ENCODE measurements at regions not wholly inside any gene's neighbourhood (a gene's known extent, or its start where the extent isn't known, plus 50 kb on each side); places are given as distances from the start of the nearest gene placed in this dataset.
"Not testable (repeated sequence)": the region's sequence is repeated elsewhere in the genome, so short reads cannot be mapped to it uniquely, and the experiment has no call there.

- H3K4me3 ChIP-seq = no peak overlapping the region
- peaks cover 0 to 5% of the 10 kb centered on the region in 2 donors for H3K4me1 ChIP-seq
- H3K27ac ChIP-seq = no peak overlapping the region
- no peak for TF ChIP-seq CTCF (IDR thresholded peaks at IDR 0.05)
- no peaks in the 10 kb centered on the region for H3K36me3 ChIP-seq
- DNase-seq (ENCODE audit: low spot score) = no peak
- H3K9me3 ChIP-seq = no peaks in the 10 kb centered on the region
- no peaks in the 10 kb centered on the region for H3K27me3 ChIP-seq
These were observed 190.6 kb upstream of the MSX2 start for GRCh38 chr5:174533751-174534241.

- Histone ChIP-seq H3K36me3 (no peaks in the 10 kb centered on the region), H3K27me3 (no peaks in the 10 kb centered on the region), H3K9me3 (no peaks in the 10 kb centered on the region), H3K4me3 (no peak overlapping the region), H3K4me1 (peaks cover 0 to 5% of the 10 kb centered on the region in 2 donors), H3K27ac (no peak overlapping the region)
- DNase-seq (ENCODE audit: low spot score) = no peak
- TF ChIP-seq CTCF (IDR thresholded peaks at IDR 0.05) = no peak
These were observed 188.7 kb upstream of the MSX2 start for GRCh38 chr5:174535669-174536068.

GRCh38 chr5:174539823-174540222 is 184.6 kb upstream of the MSX2 start:
- H3K36me3 ChIP-seq; H3K9me3 ChIP-seq; H3K4me1 ChIP-seq; H3K27me3 ChIP-seq; H3K27ac ChIP-seq; DNase-seq (ENCODE audit: low spot score); H3K4me3 ChIP-seq: not testable (repeated sequence)

GRCh38 chr5:174542037-174542436 is 182.3 kb upstream of the MSX2 start:
- no peak for DNase-seq (ENCODE audit: low spot score)
- no peak for TF ChIP-seq CTCF (IDR thresholded peaks at IDR 0.05)
- Histone ChIP-seq H3K36me3 (no peaks in the 10 kb centered on the region), H3K9me3 (no peaks in the 10 kb centered on the region), H3K4me3 (no peak overlapping the region), H3K27me3 (no peaks in the 10 kb centered on the region), H3K27ac (no peak overlapping the region), H3K4me1 (no peaks in the 10 kb centered on the region)

GRCh38 chr5:174542471-174542870 is 181.9 kb upstream of the MSX2 start:
- no peaks in the 10 kb centered on the region for H3K36me3 ChIP-seq
- no peak for TF ChIP-seq CTCF (IDR thresholded peaks at IDR 0.05)
- no peak overlapping the region for H3K4me3 ChIP-seq
- no peak overlapping the region for H3K27ac ChIP-seq
- H3K4me1 ChIP-seq = no peaks in the 10 kb centered on the region
- DNase-seq (ENCODE audit: low spot score) = no peak
- no peaks in the 10 kb centered on the region for H3K27me3 ChIP-seq
- H3K9me3 ChIP-seq = no peaks in the 10 kb centered on the region

- no peak for TF ChIP-seq CTCF (IDR thresholded peaks at IDR 0.05)
- no peaks in the 10 kb centered on the region for H3K4me1 ChIP-seq
- no peak for DNase-seq (ENCODE audit: low spot score)
- H3K4me3 ChIP-seq = no peak overlapping the region
- H3K27me3 ChIP-seq = no peaks in the 10 kb centered on the region
- no peaks in the 10 kb centered on the region for H3K9me3 ChIP-seq
- no peak overlapping the region for H3K27ac ChIP-seq
- no peaks in the 10 kb centered on the region for H3K36me3 ChIP-seq
These were observed 178.5 kb upstream of the MSX2 start for GRCh38 chr5:174545926-174546325.
